KBM-7 (cell line): ENCODE measurements at regions not wholly inside any gene's neighbourhood (a gene's known extent, or its start where the extent isn't known, plus 50 kb on each side); places are given as distances from the start of the nearest gene placed in this dataset.

Experiments
- DNase-seq: peaks from one replicate; pipeline ENCODE4 v3.0.0-alpha.2; 2015
- in situ Hi-C: fragments of 300-500 bp; cut with MboI; formaldehyde crosslinking; loops from 2 replicates; pipeline ENCODE4 v1.14.3; 2020; ENCODE audit warnings: low sequenced_read_pairs, low pct_unique_long_range_greater_than_20kb, mixed read lengths

- in situ Hi-C loops: no loop called here
- no peak for DNase-seq
These were observed 97.9 kb downstream of the ADRA2C start for GRCh38 chr4:3863841-3864741.

GRCh38 chr4:3864742-3865721 lies 98.8 kb downstream of the ADRA2C start:
- no peak for DNase-seq
- in situ Hi-C loops: no loop called here

- DNase-seq: no peak
- in situ Hi-C loops: no loop called here
These were observed 100.0 kb downstream of the ADRA2C start for GRCh38 chr4:3865986-3866812.

- DNase-seq: no peak
- in situ Hi-C loops: no loop called here
These were observed 100.6 kb downstream of the ADRA2C start for GRCh38 chr4:3866813-3867129.

- in situ Hi-C loops: no loop called here
- no peak for DNase-seq
These were observed 101.4 kb downstream of the ADRA2C start for GRCh38 chr4:3867403-3868100.

- peak; percentile 14 for DNase-seq
- in situ Hi-C loops: no loop called here
These were observed 102.3 kb downstream of the ADRA2C start for GRCh38 chr4:3868211-3869173.

- in situ Hi-C loops: no loop called here
These were observed 103.0 kb downstream of the ADRA2C start for GRCh38 chr4:3869174-3869572.

GRCh38 chr4:3869661-3870566 lies 103.7 kb downstream of the ADRA2C start:
- in situ Hi-C loops: no loop called here
- DNase-seq: no peak

More at GRCh38 chr4:3869174-3869572, 103.0 kb downstream of the ADRA2C start:
- DNase-seq: no peak

GRCh38 chr4:3870567-3870962 lies 104.4 kb downstream of the ADRA2C start:
- in situ Hi-C loops: no loop called here

GRCh38 chr4:3871181-3871852 lies 105.1 kb downstream of the ADRA2C start:
- in situ Hi-C loops: no loop called here

More at GRCh38 chr4:3870567-3870962, 104.4 kb downstream of the ADRA2C start:
- DNase-seq: no peak

GRCh38 chr4:3871881-3872833 lies 106.0 kb downstream of the ADRA2C start:
- in situ Hi-C loops: no loop called here
- DNase-seq: no peak

More at GRCh38 chr4:3871181-3871852, 105.1 kb downstream of the ADRA2C start:
- DNase-seq: no peak

GRCh38 chr4:3872834-3873313 lies 106.7 kb downstream of the ADRA2C start:
- in situ Hi-C loops: no loop called here

GRCh38 chr4:3873408-3874027 lies 107.3 kb downstream of the ADRA2C start:
- DNase-seq: no peak

More at GRCh38 chr4:3872834-3873313, 106.7 kb downstream of the ADRA2C start:
- DNase-seq: no peak

GRCh38 chr4:3874028-3874415 lies 107.8 kb downstream of the ADRA2C start:
- no peak for DNase-seq

More at GRCh38 chr4:3873408-3874027, 107.3 kb downstream of the ADRA2C start:
- in situ Hi-C loops: no loop called here

More at GRCh38 chr4:3874028-3874415, 107.8 kb downstream of the ADRA2C start:
- in situ Hi-C loops: no loop called here
